Vagina (tissue), 2 donors: ENCODE measurements at regions not wholly inside any gene's neighbourhood (a gene's known extent, or its start where the extent isn't known, plus 50 kb on each side); places are given as distances from the start of the nearest gene placed in this dataset.

Experiments
- CTCF ChIP-seq, 3 experiments: fragments of 450-650 bp in 2 of 3; fragments of 200-600 bp in 1 of 3; sonication (generic) in 1 of 3; IDR thresholded peaks; one replicate each; pipeline ENCODE4 v1.5.1; 2017 to 2019; ENCODE audit warnings: antibody characterized with exemption in 3 of 3, mild to moderate bottlenecking in 2 of 3, moderate library complexity in 2 of 3
- POLR2A ChIP-seq, 2 donors: fragments of 450-650 bp; IDR thresholded peaks; one replicate each; pipeline ENCODE4 v1.6.1; 2017; ENCODE audit warnings: antibody characterized with exemption in 2 of 2, mild to moderate bottlenecking in 2 of 2, moderate library complexity in 2 of 2

- TF ChIP-seq CTCF (IDR thresholded peaks at IDR 0.05) = no peak
- TF ChIP-seq POLR2A (IDR thresholded peaks at IDR 0.05) = no peak
These were observed 379.5 kb downstream of the SH3GL2 start for GRCh38 chr9:17958363-17958762.
